Ishikawa (cell line): ENCODE measurements at regions not wholly inside any gene's neighbourhood (a gene's known extent, or its start where the extent isn't known, plus 50 kb on each side); places are given as distances from the start of the nearest gene placed in this dataset.

Source experiments
- CEBPB ChIP-seq: IDR thresholded peaks from 2 replicates; pipeline ENCODE4 v1.6.1; 2012
- CREB1 ChIP-seq: IDR thresholded peaks from 2 replicates; pipeline ENCODE4 v1.6.1; 2012; ENCODE audit warnings: low read depth
- EP300 ChIP-seq: IDR thresholded peaks from 2 replicates; pipeline ENCODE4 v1.6.1; 2012; ENCODE audit warnings: borderline replicate concordance
- NFIC ChIP-seq: IDR thresholded peaks from 2 replicates; pipeline ENCODE4 v1.6.1; 2012
- RAD21 ChIP-seq: IDR thresholded peaks from 2 replicates; pipeline ENCODE4 v1.6.1; 2012; ENCODE audit warnings: low read depth
- REST ChIP-seq: IDR thresholded peaks from 2 replicates; pipeline ENCODE4 v1.6.1; 2012; ENCODE audit warnings: low read depth, mild to moderate bottlenecking
- TAF1 ChIP-seq: IDR thresholded peaks from 2 replicates; pipeline ENCODE4 v1.6.1; 2012; ENCODE audit warnings: low read depth, mild to moderate bottlenecking
- TCF12 ChIP-seq: IDR thresholded peaks from 2 replicates; pipeline ENCODE4 v1.6.1; 2012; ENCODE audit warnings: low read depth
- YY1 ChIP-seq: IDR thresholded peaks from 2 replicates; pipeline ENCODE4 v1.6.1; 2012; ENCODE audit warnings: low read depth

- TF ChIP-seq TAF1 (no peak), CEBPB (no peak), CREB1 (no peak), REST (no peak), EP300 (no peak), NFIC (no peak), RAD21 (no peak), TCF12 (no peak), YY1 (no peak)
Measured at GRCh38 chr17:13387236-13387635, 214.5 kb downstream of the HS3ST3A1 start.
